GM21576 (cell line): ENCODE measurements at regions not wholly inside any gene's neighbourhood (a gene's known extent, or its start where the extent isn't known, plus 50 kb on each side); places are given as distances from the start of the nearest gene placed in this dataset.

Source experiments
- ATAC-seq: cut with Tn5 transposase; IDR thresholded peaks from one replicate; pipeline ENCODE4 v1.9.1; 2021; ENCODE audit warnings: mild to moderate bottlenecking, moderate library complexity; ENCODE audit not compliant: unreplicated experiment

GRCh38 chr3:102206511-102207031 is 228.2 kb upstream of the ZPLD1 start:
- ATAC-seq = no peak

DNA sequence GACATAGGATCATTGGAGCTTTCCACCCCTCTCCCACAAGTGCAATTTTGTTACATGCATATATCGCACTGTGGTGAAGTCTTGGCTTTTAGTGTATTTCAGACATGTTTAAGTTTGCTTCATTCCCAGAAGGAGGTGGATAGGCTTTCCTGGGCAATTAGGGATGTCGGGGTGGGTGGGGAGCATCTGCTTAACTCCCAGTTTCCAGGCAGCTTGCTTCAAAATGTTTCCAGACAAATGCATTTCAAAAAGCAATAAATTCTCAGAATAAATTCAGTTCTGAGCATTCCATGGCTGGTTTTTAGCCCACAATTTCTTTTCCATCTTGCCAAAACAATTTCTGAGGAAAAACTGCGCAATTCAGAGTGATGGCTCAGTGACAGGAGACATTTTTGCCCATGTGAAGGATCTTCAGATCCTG is 227.7 kb upstream of the ZPLD1 start:
- ATAC-seq = no peak

DNA sequence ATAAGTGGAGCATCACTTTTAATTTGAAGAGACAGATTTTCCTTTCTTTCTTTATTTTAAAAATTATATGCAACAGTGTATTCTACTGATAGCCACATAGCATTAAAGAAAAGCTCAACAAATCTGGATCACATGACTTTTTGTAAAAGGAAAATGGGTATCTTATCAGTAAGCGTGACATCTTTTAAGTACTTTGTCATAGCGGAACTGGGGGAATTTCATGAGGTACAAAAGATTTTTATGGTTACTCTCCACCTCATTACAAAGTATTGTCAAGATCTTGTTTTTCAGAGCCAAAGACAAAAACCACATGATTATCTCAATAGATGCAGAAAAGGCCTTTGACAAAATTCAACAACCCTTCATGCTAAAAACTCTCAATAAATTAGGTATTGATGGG is 219.6 kb upstream of the ZPLD1 start:
- ATAC-seq = no peak

- ATAC-seq = no peak
These were observed 211.7 kb upstream of the ZPLD1 start for GRCh38 chr3:102223132-102223531.

DNA sequence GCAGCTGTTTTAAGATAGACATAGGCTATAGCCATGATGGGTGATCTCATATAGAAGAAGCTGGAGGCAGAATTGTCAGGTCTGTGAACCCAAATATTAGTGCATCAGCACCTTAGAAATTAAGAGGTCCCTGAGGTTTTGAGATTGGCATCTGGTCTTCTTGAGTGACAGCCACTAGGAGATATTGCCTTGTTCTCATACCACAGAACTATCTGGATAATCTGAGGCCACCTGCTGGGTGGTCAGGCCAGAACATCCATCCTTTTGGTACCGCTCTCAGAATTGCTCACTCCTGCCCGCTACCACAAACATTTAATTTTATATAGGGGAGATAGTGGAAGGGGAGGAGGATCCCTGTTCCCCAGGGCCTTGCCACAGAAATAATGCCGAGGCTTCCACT is 210.6 kb upstream of the ZPLD1 start:
- peak; percentile 56 for ATAC-seq

- ATAC-seq = no peak
These were observed 209.8 kb upstream of the ZPLD1 start for GRCh38 chr3:102225005-102225404.

DNA sequence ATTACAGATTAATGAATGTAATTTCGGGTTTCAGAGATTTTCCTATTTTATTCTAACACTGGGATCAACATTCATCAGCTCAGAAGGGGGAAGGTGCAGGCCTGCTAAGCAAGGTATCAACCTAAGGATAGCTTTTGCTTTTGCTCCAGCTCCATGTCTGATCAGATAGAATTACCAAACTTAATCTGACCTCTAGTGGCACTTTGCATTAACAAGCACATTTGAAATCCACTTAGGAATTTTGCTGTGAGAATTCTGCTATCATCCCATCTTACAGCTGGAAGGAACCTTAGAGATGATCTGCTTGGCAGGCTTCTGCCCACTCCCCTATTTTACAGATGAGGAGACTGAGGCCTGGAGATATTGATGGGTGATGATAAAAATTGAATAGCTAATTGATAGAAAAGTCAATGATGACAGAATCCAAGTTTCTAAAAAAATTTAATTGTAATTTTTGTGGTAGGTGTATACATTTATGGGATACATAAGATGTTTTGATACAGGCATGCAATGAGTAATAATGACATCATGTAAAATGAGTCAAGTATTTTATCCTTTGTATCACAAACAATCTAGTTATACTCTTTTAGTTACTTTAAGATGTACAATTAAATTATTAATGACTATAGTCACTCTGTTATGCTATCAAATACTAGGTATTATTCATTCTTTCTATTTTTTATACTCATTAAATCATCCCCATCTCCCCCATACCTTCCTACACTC is 209.2 kb upstream of the ZPLD1 start:
- no peak for ATAC-seq

- ATAC-seq = no peak
These were observed 208.4 kb upstream of the ZPLD1 start for GRCh38 chr3:102226463-102226862.

DNA sequence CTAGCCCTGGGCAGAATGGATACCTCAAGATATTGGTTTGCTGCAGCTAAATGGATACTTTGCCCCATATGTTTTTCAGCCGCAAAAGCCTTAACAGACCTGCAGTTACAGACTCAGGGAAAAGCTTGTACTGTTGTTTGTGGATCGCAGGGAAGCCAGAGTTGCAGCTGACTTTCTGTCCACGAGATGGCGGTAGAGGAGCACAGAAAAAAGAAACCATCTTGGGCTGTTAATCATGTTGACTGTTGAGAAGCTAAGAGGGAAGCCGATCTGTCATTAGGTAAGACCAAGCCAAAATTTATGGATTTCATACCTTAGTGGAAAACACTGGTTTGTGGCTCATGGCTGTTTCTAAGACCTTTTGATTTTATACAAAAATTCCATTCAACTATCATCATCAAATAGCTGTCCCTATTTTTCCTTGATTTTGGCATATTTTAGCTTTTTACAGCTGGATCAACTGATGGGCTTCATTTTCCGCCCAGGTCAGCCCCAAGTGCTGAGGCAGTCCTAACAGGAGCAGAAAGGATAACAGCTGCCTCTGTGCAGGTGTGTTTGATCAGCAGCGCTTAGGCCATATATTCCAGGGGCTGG is 205.7 kb upstream of the ZPLD1 start:
- ATAC-seq = peak; percentile 43

DNA sequence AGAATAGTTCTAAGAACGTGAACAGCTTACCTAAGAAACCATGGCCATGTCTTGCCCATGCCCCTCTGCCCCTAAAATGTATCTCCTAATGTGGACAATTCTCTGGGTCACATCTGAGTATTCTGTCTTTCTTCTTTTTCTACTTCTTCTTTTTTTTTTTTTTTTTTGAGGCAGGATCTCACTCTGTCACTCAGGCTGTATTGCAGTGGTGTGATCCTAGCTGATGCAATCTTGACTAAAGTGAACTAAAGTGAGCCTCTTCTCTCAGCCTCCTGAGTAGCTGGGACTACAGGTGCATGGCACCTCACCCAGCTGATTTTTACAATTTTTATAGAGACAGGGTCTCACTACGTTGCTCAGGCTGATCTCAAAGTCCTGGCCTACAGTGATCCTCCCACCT is 204.8 kb upstream of the ZPLD1 start:
- no peak for ATAC-seq

DNA sequence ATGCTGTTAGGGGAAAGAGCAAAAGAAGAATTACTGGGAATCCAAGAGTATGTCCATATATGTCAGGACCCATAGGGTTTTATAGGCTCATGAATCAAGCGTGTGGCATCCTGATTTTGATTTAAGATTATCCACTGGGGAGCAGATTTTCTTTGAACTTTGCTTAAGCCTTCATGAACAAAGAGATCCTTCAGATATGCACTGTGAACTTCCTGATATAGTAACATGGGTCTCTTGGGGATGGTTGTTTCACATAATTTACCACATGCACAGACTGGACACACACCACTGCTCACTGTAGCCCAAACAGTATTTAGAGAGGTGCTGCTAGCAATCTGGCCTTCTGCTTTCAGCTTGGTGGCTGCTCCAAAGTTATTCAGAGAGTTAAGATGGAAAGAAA is 200.9 kb upstream of the ZPLD1 start:
- ATAC-seq = peak; percentile 97

GRCh38 chr3:102235679-102236078 is 199.1 kb upstream of the ZPLD1 start:
- ATAC-seq = no peak

GRCh38 chr3:102237181-102237580 is 197.6 kb upstream of the ZPLD1 start:
- ATAC-seq = no peak

DNA sequence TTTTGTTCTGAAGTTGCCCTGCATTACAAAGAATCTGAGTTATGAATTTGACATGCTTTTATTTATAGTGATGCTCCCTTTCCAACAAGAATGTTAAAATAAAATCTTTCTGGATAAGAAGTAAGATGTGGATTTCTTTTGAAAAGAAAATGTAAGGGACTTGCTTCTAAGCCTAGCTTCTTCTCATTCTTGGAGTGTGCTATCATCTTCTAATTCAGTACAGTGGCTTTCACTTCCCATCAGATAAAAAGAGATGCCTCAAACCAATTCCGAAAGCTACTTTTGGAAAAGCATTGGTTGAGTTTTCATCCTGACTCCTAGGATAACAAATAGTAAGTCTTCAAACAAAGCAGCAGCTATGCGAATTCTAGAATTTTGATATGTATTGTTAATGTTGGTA is 197.0 kb upstream of the ZPLD1 start:
- no peak for ATAC-seq

DNA sequence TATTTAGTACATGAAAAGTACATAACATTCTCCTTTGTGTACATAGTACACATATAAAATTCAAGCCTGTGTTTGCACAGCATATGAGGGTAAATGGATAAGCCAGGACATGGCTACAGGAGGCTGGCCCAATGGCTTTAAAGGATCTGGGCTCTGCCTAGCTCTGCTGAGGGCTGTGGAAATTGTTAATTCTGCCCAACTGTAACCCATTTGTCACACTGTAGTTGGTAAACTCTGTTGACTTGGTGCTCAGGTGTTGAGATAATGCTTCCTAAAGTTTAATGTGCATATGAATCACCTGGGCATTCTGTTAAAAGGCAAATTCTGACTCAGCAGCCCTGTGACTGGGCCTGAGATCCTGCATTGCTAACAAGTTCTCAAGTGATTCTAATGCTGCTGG is 196.5 kb upstream of the ZPLD1 start:
- ATAC-seq = no peak

- ATAC-seq = no peak
These were observed 194.1 kb upstream of the ZPLD1 start for GRCh38 chr3:102240720-102241119.

DNA sequence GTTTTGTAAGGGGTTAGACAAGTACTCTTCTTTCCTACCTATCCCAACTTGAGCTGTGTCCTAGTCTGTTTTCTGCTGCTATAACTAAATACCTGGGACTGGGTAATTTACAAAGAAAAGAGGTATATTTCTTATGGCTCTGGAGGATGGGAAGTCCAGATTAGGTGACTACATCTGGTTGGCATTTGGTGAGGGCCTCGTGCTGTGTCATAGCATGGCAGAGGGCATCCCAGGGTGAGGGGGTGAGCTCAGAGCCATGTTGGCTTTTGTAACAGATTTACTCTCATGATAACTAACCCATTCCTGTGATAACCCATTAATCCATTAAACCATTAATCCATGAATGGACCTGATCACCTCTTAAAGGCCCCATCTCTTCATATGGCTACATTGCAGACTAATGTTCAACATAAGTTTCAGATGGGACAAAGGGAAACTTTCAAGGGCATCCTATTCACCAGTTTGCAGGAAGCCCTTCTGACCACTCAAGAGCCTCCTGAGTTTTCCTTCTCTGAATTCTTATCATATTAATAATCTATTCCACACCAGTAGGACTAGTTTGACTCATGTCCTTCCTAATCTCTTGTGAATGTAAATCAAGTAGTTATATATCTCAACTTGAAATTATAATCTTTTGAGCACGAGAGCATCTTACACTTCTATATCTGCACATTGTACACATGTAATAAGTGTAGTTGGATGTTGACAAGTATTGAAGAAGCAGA is 185.7 kb upstream of the ZPLD1 start:
- ATAC-seq = no peak

DNA sequence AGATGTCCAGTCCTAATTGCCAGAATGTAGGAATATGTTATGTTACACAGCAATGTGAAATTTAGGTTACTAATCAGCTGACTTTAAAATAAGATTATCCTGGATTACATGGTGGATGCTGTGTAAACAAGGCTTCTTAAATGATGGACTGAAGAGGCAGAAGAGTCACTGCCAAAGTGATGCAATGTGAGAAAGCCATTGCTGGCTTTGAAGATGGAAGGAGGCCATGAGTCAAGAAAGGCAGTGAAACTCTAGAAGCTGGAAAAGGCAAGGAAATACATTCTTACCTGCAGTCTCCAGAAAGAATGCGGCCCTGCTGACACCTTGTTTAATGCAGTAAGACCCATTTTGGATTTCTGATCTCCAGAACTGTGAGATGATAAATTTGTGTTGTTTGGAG is 179.1 kb upstream of the ZPLD1 start:
- ATAC-seq = no peak

DNA sequence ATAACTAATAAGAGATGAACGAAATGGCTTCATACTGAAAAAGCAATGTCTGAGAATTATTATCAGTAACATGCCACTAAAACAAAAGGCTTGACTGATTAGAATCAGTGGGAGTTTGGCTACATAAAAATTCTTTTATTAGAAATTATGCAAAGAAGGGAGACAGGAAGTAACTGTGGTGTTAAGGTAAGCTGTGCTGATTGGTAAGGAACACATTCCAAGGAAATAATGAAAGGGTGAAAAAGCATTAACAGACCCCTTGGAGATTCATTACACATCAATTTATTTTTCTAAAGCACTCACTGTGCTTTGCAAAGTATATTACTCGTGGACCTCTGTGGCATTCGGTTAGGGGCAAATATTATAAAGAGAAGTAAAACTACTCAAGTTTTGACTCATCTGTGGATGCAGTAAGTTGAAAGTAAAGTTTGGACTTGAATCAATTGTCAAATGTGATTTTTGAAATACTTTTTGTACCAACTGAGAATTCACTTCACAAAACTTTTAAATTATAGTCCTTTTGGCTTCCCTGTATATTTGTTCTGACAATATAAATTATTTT is 176.1 kb upstream of the ZPLD1 start:
- peak; percentile 89 for ATAC-seq

- no peak for ATAC-seq
These were observed 175.2 kb upstream of the ZPLD1 start for GRCh38 chr3:102259663-102260062.

- ATAC-seq = peak; percentile 83
These were observed 169.1 kb upstream of the ZPLD1 start for GRCh38 chr3:102265720-102266119.

DNA sequence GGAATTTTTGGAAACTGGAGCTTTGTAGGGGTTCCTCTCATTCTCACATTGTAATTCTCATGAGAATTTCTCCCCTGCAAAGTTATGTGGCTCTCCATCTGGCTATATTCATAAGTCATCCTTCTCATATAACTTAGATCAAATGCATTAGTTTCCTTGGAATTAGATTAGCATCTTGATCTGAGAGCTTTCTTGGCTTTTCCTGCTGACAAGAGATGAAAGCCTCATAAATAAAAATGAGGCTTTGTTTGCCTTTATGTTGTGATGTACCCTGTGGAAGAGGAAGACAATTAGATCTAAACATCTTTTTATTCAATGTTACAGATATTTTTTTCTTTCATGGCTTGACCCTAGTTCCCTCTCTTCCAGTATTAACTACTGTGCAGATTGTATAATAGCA is 165.4 kb upstream of the ZPLD1 start:
- ATAC-seq = no peak
